WI38 (cell line): ENCODE measurements at regions not wholly inside any gene's neighbourhood (a gene's known extent, or its start where the extent isn't known, plus 50 kb on each side); places are given as distances from the start of the nearest gene placed in this dataset.

Experiments
- H3K4me3 ChIP-seq: 2 replicates; pipeline ENCODE4 v1.5.1; 2011; ENCODE audit warnings: low read depth, mild to moderate bottlenecking, control low read depth, low read length
- CTCF ChIP-seq: IDR thresholded peaks from 2 replicates; pipeline ENCODE4 v1.5.1; 2012; ENCODE audit warnings: low read depth, mild to moderate bottlenecking, control low read depth, low read length

GRCh38 chr16:62177351-62178203 is 141.3 kb upstream of the CDH8 start:
- TF ChIP-seq CTCF, result no peak

GRCh38 chr16:62170642-62171041 is 134.4 kb upstream of the CDH8 start:
- no peak for TF ChIP-seq CTCF
- H3K4me3 ChIP-seq, result no peak overlapping the region

More at GRCh38 chr16:62177351-62178203, 141.3 kb upstream of the CDH8 start:
- H3K4me3 ChIP-seq, result no peak overlapping the region

- no peak overlapping the region for H3K4me3 ChIP-seq
- TF ChIP-seq CTCF, result no peak
These were observed 131.3 kb upstream of the CDH8 start for GRCh38 chr16:62167551-62167950.

GRCh38 chr16:62157544-62157943 is 121.3 kb upstream of the CDH8 start:
- no peak overlapping the region for H3K4me3 ChIP-seq
- no peak for TF ChIP-seq CTCF

- no peak for TF ChIP-seq CTCF
These were observed 120.7 kb upstream of the CDH8 start for GRCh38 chr16:62156971-62157370.

GRCh38 chr16:62149631-62150030 is 113.4 kb upstream of the CDH8 start:
- no peak for TF ChIP-seq CTCF

More at GRCh38 chr16:62156971-62157370, 120.7 kb upstream of the CDH8 start:
- H3K4me3 ChIP-seq, result no peak overlapping the region

GRCh38 chr16:62137996-62138395 is 101.8 kb upstream of the CDH8 start:
- H3K4me3 ChIP-seq, result no peak overlapping the region
- TF ChIP-seq CTCF, result no peak

More at GRCh38 chr16:62149631-62150030, 113.4 kb upstream of the CDH8 start:
- no peak overlapping the region for H3K4me3 ChIP-seq
